H9 (cell line): ENCODE measurements at regions not wholly inside any gene's neighbourhood (a gene's known extent, or its start where the extent isn't known, plus 50 kb on each side); places are given as distances from the start of the nearest gene placed in this dataset.

Experiments
- DNase-seq: peaks from one replicate; pipeline ENCODE4 v3.0.0-alpha.2; 2017
- H2AFZ ChIP-seq: one replicate; pipeline ENCODE4 v1.6.1; 2013; ENCODE audit warnings: mild to moderate bottlenecking, low read length, control low read depth, moderate library complexity
- H2AK5ac ChIP-seq: 2 replicates; pipeline ENCODE4 v1.6.1; 2013; ENCODE audit warnings: low read length, control low read depth, mixed read lengths; ENCODE audit not compliant: insufficient read length
- H2BK120ac ChIP-seq: one replicate; pipeline ENCODE4 v1.6.1; 2013; ENCODE audit warnings: low read depth, mild to moderate bottlenecking, low read length, control low read depth, inconsistent platforms; ENCODE audit not compliant: poor library complexity, severe bottlenecking
- H2BK12ac ChIP-seq: 2 replicates; pipeline ENCODE4 v1.6.1; 2013; ENCODE audit warnings: low read length, control low read depth, mixed read lengths, low read depth; ENCODE audit not compliant: insufficient read length
- H2BK15ac ChIP-seq: 2 replicates; pipeline ENCODE4 v1.6.1; 2013; ENCODE audit warnings: low read depth, low read length, control low read depth
- H2BK20ac ChIP-seq: one replicate; pipeline ENCODE4 v1.6.1; 2013; ENCODE audit warnings: low read depth, mild to moderate bottlenecking, low read length, control low read depth, inconsistent platforms; ENCODE audit not compliant: poor library complexity, severe bottlenecking
- H2BK5ac ChIP-seq: 2 replicates; pipeline ENCODE4 v1.6.1; 2013; ENCODE audit warnings: low read length, control low read depth, mixed read lengths; ENCODE audit not compliant: insufficient read length
- H3K14ac ChIP-seq: 2 replicates; pipeline ENCODE4 v1.6.1; 2013; ENCODE audit warnings: low read length, control low read depth; ENCODE audit not compliant: insufficient read depth
- H3K18ac ChIP-seq: 2 replicates; pipeline ENCODE4 v1.6.1; 2013; ENCODE audit warnings: low read depth, mild to moderate bottlenecking, mixed read lengths, low read length, control low read depth; ENCODE audit not compliant: insufficient read length
- H3K23ac ChIP-seq: 2 replicates; pipeline ENCODE4 v1.6.1; 2013; ENCODE audit warnings: low read length, control low read depth, mixed read lengths, low read depth; ENCODE audit not compliant: insufficient read length
- H3K23me2 ChIP-seq: 2 replicates; pipeline ENCODE4 v1.6.1; 2013; ENCODE audit warnings: low read depth, mild to moderate bottlenecking, mixed read lengths, low read length, control low read depth; ENCODE audit not compliant: insufficient read length, poor library complexity, severe bottlenecking
- H3K27ac ChIP-seq: 2 replicates; pipeline ENCODE4 v1.5.1; 2013; ENCODE audit warnings: low read length, control low read depth, mixed read lengths, low read depth; ENCODE audit not compliant: insufficient read length
- H3K27me3 ChIP-seq: 2 replicates; pipeline ENCODE4 v1.6.1; 2013; ENCODE audit warnings: low read length, control low read depth, inconsistent platforms; ENCODE audit not compliant: insufficient read depth
- H3K4ac ChIP-seq: 2 replicates; pipeline ENCODE4 v1.6.1; 2013; ENCODE audit warnings: low read depth, mild to moderate bottlenecking, control low read depth, inconsistent platforms, low read length, moderate library complexity
- H3K4me1 ChIP-seq: 2 replicates; pipeline ENCODE4 v1.6.1; 2013; ENCODE audit warnings: low read length, control low read depth, inconsistent platforms; ENCODE audit not compliant: insufficient read depth
- H3K4me2 ChIP-seq: 2 replicates; pipeline ENCODE4 v1.6.1; 2013; ENCODE audit warnings: low read length, control low read depth, mixed read lengths; ENCODE audit not compliant: insufficient read length, insufficient read depth
- H3K56ac ChIP-seq: 2 replicates; pipeline ENCODE4 v1.6.1; 2013; ENCODE audit warnings: low read depth, mild to moderate bottlenecking, mixed read lengths, low read length, control low read depth; ENCODE audit not compliant: insufficient read length
- H3K79me1 ChIP-seq: 2 replicates; pipeline ENCODE4 v1.6.1; 2013; ENCODE audit warnings: low read depth, mild to moderate bottlenecking, moderate library complexity, low read length, control low read depth, inconsistent platforms; ENCODE audit not compliant: insufficient read depth, poor library complexity, severe bottlenecking
- H3K79me2 ChIP-seq: 2 replicates; pipeline ENCODE4 v1.6.1; 2013; ENCODE audit warnings: low read length, control low read depth, inconsistent platforms; ENCODE audit not compliant: insufficient read depth
- H3K9ac ChIP-seq: 2 replicates; pipeline ENCODE4 v1.6.1; 2013; ENCODE audit warnings: low read length, control low read depth, mixed read lengths; ENCODE audit not compliant: insufficient read length; ENCODE audit errors: extremely low read depth
- H3K9me3 ChIP-seq: one replicate; pipeline ENCODE4 v1.6.1; 2013; ENCODE audit warnings: low read depth, low read length, inconsistent platforms; ENCODE audit not compliant: control insufficient read depth
- H3T11ph ChIP-seq: one replicate; pipeline ENCODE4 v1.6.1; 2013; ENCODE audit warnings: mild to moderate bottlenecking, low read length, control low read depth, inconsistent platforms
- H4K20me1 ChIP-seq: one replicate; pipeline ENCODE4 v1.6.1; 2013; ENCODE audit not compliant: control insufficient read depth, insufficient read length, insufficient read depth
- H4K5ac ChIP-seq: 2 replicates; pipeline ENCODE4 v1.6.1; 2013; ENCODE audit warnings: low read depth, mild to moderate bottlenecking, mixed read lengths, low read length, control low read depth; ENCODE audit not compliant: insufficient read length
- H4K8ac ChIP-seq: replicated peaks from 2 replicates; pipeline ENCODE4 v1.6.1; 2013; ENCODE audit warnings: low read length, control low read depth, mixed read lengths, low read depth; ENCODE audit not compliant: insufficient read length
- H4K91ac ChIP-seq: 2 replicates; pipeline ENCODE4 v1.6.1; 2013; ENCODE audit warnings: low read depth, mild to moderate bottlenecking, moderate library complexity, mixed read lengths, low read length, control low read depth; ENCODE audit not compliant: insufficient read length
- H3K27ac Mint-ChIP-seq, 3 experiments: 2 replicates in 2 of 3; 3 replicates in 1 of 3; pipeline ENCODE4 v1.8.0; 2020 to 2021; ENCODE audit warnings: mixed read lengths in 3 of 3, mild to moderate bottlenecking in 1 of 3, moderate library complexity in 1 of 3
- H3K27me3 Mint-ChIP-seq: 2 replicates; pipeline ENCODE4 v1.8.0; 2021; ENCODE audit warnings: low read depth, mild to moderate bottlenecking, moderate library complexity, mixed read lengths
- H3K36me3 Mint-ChIP-seq, 3 experiments: 2 replicates in 2 of 3; 3 replicates in 1 of 3; pipeline ENCODE4 v1.8.0; 2020 to 2021; ENCODE audit warnings: low read depth in 3 of 3, mixed read lengths in 3 of 3; ENCODE audit not compliant: insufficient read depth in 1 of 3
- H3K4me1 Mint-ChIP-seq, 2 experiments: 2 replicates each; pipeline ENCODE4 v1.8.0; 2020; ENCODE audit warnings: mixed read lengths in 2 of 2
- H3K4me3 Mint-ChIP-seq, 2 experiments: 2 replicates in 1 of 2; 3 replicates in 1 of 2; pipeline ENCODE4 v1.8.0; 2020 to 2021; ENCODE audit warnings: mild to moderate bottlenecking in 2 of 2, mixed read lengths in 2 of 2, moderate library complexity in 1 of 2
- H3K9me3 Mint-ChIP-seq, 2 experiments: 2 replicates in 1 of 2; 3 replicates in 1 of 2; pipeline ENCODE4 v1.8.0; 2020; ENCODE audit warnings: mild to moderate bottlenecking in 2 of 2, mixed read lengths in 2 of 2, moderate library complexity in 1 of 2
- CTCF ChIP-seq: fragments of 200-600 bp; sonication (generic); conservative IDR thresholded peaks from 3 replicates; pipeline ENCODE4 v1.8.0; 2021; ENCODE audit warnings: antibody characterized with exemption, mild to moderate bottlenecking
- WGBS: extraction: QIAGEN DNeasy Blood & Tissue Kit; methylation state at CpG from one replicate; pipeline ENCODE4 v1.1.7; 2013; ENCODE audit warnings: missing lambda C conversion rate, low lambda C conversion rate, mixed read lengths; ENCODE audit not compliant: insufficient read length; ENCODE audit errors: extremely low coverage; 5-methylcytosine and 5-hydroxymethylcytosine counted together

GRCh38 chr9:2489838-2490314, 131.7 kb upstream of the VLDLR start:
- Histone ChIP-seq H3K56ac (no peak overlapping the region), H2BK12ac (no peak overlapping the region), H3K27me3 (no peaks in the 10 kb centered on the region), H4K8ac (no peak overlapping the region), H3K9ac (no peak overlapping the region), H3K79me1 (no peaks in the 10 kb centered on the region), H3K18ac (no peak overlapping the region), H3K23me2 (no peaks in the 10 kb centered on the region), H4K20me1 (no peaks in the 10 kb centered on the region), H4K91ac (no peak overlapping the region), H3K4me1 (peaks cover 1% of the 10 kb centered on the region), H3K4ac (no peak overlapping the region), H2BK15ac (no peak overlapping the region), H3K4me2 (no peak overlapping the region), H2AK5ac (no peak overlapping the region), H4K5ac (no peak overlapping the region), H3T11ph (no peak overlapping the region), H2BK5ac (no peak overlapping the region), H3K14ac (no peak overlapping the region), H3K79me2 (no peaks in the 10 kb centered on the region), H2AFZ (no peak overlapping the region), H2BK20ac (no peak overlapping the region), H2BK120ac (no peak overlapping the region), H3K27ac (no peak overlapping the region), H3K23ac (no peak overlapping the region), H3K9me3 (no peaks in the 10 kb centered on the region)
- Mint-ChIP-seq H3K4me1 (peaks cover 16 to 18% of the 10 kb centered on the region in 2 experiments), H3K27ac (no peak overlapping the region), H3K27me3 (no peaks in the 10 kb centered on the region), H3K9me3 (peaks cover 0 to 3% of the 10 kb centered on the region in 2 experiments; a peak in 3 of 5 replicates), H3K36me3 (peaks cover 3 to 13% (median 5%) of the 10 kb centered on the region in 3 experiments; a peak in 5 of 7 replicates), H3K4me3 (no peak overlapping the region)
- no peak for DNase-seq
- TF ChIP-seq CTCF: no peak
- no CpG with 5 or more reads among the region's 2 CpGs for whole genome bisulfite sequencing
